SKM-1 (cell line): ENCODE measurements at regions not wholly inside any gene's neighbourhood (a gene's known extent, or its start where the extent isn't known, plus 50 kb on each side); places are given as distances from the start of the nearest gene placed in this dataset.

ENCODE experiments used
- DNase-seq: peaks from one replicate; lab custom pipeline; 2025; ENCODE audit not compliant: unreplicated experiment; lab: John Stamatoyannopoulos, UW

DNA sequence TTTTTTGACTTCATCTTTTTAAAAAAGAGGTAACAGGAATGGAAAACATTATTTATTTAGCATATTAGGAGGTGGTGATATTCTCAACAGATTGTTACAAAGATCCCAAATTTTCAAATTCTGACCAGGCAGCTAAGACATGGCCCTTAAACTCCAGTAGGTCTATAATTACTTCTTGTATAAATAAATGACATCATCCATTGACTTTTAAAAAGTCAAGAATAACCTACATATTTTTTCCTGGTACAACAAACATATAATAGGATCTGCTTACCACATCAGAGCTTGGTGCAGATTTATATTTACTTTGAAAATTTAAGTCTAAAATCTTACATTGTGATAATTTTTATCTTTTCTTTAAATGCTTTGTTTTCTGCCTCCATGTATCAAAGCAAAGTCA lies 92.2 kb upstream of the TRPM3 start:
- no peak for DNase-seq

DNA sequence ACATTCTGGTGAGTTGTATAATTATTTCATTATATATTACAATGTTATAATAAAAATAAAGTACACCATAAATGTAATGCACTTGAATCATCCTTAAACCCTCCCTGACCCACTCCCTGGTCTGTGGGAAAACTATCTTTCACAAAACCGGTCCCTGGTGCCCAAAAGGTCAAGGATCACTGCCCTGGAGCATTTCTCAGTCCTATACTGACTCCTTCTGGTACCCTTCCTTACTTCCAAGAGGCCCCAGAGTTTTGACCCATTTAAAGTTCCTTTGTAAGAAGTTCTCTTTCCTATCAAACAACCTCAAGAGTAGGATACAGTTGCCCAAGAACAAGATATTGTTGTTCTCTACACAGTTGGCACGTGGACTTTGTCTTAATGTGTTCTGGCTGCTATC lies 88.9 kb upstream of the TRPM3 start:
- DNase-seq = no peak

DNA sequence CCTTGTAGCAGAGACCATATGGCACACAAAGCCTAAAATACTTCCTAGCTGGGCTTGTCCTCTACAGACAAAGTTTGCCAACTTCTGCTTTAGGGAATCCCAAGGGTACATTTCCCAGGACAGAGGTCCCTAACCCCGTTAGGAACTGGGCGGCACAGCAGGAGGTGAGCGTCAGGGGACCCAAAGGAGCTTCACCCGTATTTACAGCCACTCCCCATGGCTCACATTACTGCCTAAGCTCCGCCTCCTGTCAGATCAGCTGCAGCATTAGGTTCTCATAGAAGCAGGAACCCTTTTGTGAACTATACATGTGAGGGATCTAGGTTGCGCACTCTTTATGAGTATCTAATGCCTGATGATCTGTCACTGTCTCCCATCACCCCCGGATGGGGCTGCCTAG lies 88.5 kb upstream of the TRPM3 start:
- no peak for DNase-seq

DNA sequence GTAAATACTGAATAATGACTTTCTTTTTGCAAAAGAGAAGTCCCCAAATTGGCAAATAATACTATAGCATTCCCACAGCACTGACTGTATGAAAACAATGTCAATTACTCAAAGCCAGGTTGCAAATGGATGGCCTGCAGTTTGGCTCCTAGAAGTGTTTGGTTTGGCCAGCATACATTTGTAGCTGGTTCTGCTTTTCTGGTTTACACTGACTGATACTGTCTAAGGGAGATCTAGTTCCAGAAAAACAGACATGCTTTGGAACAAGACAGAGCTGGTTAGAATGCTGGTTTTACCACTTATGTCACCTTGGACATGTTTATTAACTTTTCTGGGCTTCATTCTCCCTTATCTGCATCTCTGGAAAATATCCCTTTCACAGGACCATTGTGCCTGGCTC lies 81.5 kb upstream of the TRPM3 start:
- no peak for DNase-seq

DNA sequence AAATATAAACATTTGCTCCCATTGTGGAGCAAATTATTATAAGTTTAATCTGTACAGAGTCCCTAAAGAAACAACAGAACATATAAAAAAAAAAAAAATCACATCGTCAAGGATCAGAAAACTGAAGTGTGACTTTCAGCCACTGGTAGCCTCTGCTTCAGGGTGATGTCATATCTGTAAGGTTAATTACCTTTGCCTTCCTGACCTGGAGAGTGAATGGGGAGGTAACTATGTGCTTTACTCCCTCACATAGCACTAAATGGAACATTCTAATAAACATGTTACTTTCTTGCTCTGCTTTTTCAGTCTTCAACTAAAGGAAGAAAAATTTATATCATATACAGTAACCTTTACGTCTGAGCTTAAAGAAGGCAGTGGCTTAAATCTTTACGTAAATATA lies 70.3 kb upstream of the TRPM3 start:
- no peak for DNase-seq

DNA sequence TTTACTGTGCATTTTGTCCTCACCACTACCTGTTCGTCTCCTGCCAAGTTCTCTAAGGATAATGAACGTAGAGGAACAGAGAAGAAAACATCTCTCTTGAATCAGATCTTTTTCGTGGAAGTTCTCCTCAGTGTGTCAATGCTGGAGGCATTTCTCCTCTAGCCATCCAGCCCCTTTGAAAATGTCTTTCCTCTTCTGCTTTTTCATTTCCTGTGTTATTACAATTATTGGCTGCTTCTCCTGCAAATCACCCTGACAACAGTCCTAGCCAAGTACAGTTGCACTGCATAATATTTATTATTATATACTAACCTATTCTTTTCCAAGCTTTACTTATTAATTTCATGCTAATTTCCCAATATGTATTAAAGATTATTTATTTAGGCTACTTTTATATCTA lies 61.8 kb upstream of the TRPM3 start:
- DNase-seq = no peak

DNA sequence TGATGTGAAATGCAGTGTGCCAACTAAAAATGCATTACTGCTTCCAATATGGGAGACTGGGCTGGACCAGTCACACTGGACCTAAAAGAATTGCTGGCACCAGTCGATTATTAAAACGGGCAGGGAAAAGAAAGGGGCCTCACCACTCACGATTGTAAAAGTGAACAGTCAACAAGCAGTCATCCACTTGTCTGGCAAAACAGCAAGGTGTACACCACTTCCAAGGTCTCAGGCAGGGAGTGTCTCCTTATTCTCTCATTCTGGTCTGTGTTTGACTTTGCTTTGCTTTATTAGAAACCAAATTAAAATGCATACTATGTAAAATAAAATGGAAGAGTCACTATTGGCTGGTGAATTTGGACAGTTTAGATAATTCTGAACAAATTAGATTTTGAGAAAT lies 57.8 kb upstream of the TRPM3 start:
- no peak for DNase-seq

DNA sequence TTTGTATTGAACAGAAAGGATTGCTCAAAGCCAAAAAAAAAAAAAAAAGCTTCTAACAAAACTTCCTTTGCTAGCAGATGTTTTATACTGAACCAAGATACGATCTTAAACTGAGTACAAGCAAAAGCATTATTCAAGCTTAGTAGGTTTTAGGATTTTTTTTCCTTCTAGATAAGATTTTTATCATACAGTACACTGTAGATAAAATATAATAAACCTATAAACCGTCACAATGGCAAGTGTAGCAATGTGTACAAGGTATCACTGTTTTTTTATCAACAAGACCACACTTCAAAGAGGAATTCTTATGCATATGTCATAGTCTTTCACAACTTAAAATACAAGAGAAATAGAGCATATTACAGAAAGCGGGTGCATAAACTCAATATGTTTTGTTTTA lies 56.5 kb upstream of the TRPM3 start:
- DNase-seq = no peak

DNA sequence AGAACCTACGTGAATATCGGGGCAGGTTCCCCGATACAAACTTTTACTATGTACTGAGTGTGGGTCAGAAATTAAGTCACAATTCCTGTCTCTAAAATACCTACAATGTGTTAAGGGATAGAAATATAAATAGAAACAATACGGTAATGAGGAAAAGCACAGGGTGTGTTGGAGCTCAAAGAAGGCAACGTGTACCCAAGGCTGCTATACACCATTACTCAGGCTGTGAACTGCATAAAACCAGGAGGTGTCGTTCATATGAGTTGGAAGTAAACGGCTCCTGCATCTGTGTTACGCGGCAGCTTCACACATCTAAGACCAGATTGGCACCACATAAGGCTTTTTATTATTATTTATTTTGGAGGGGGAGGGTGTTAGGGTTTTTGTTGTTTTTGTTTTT lies 50.1 kb upstream of the TRPM3 start:
- no peak for DNase-seq
